H1 (cell line): ENCODE measurements at regions not wholly inside any gene's neighbourhood (a gene's known extent, or its start where the extent isn't known, plus 50 kb on each side); places are given as distances from the start of the nearest gene placed in this dataset.

Source experiments
- CTCF ChIA-PET: fragments of 300-600 bp; sonication (Branson Sonifier 250); formaldehyde crosslinking; loops from one replicate; lab custom pipeline; 2021; ENCODE audit not compliant: partially characterized antibody; lab: Charles Lee
- POLR2A ChIA-PET: fragments of 300-600 bp; sonication (Branson Sonifier 250); formaldehyde crosslinking; loops from one replicate; lab custom pipeline; 2021; ENCODE audit warnings: inconsistent platforms; ENCODE audit not compliant: partially characterized antibody; lab: Charles Lee
- DNase-seq, 2 experiments: peaks; one replicate each; pipeline versions ENCODE4 v3.0.0 to v3.0.0-alpha.2; 2010 to 2022; ENCODE audit warnings: low spot score in 2 of 2, low read depth in 1 of 2, mixed read lengths in 1 of 2
- FAIRE-seq: peaks from 2 replicates; lab custom pipeline; 2011; peaks lifted over from hg19 to GRCh38; lab: Jason Lieb, UNC
- H2AFZ ChIP-seq: 2 replicates; pipeline ENCODE4 v1.8.1; 2012; ENCODE audit warnings: low read length, inconsistent platforms
- H2AK5ac ChIP-seq: 2 replicates; pipeline ENCODE4 v1.6.1; 2013; ENCODE audit warnings: low read depth, low read length
- H2BK120ac ChIP-seq: replicated peaks from 2 replicates; pipeline ENCODE3; 2013; ENCODE audit warnings: low read depth, low read length, inconsistent platforms
- H2BK12ac ChIP-seq: 2 replicates; pipeline ENCODE4 v1.6.1; 2013; ENCODE audit warnings: low read depth, low read length
- H2BK15ac ChIP-seq: 2 replicates; pipeline ENCODE4 v1.6.1; 2013; ENCODE audit warnings: low read length
- H2BK20ac ChIP-seq: 2 replicates; pipeline ENCODE4 v1.6.1; 2013; ENCODE audit warnings: low read length
- H2BK5ac ChIP-seq: 2 replicates; pipeline ENCODE4 v1.6.1; 2013; ENCODE audit warnings: low read depth, low read length
- H3K14ac ChIP-seq: 2 replicates; pipeline ENCODE4 v1.6.1; 2013; ENCODE audit warnings: inconsistent platforms; ENCODE audit not compliant: insufficient read length
- H3K18ac ChIP-seq: 2 replicates; pipeline ENCODE4 v1.6.1; 2013; ENCODE audit warnings: low read length; ENCODE audit errors: extremely low read depth
- H3K23ac ChIP-seq: 2 replicates; pipeline ENCODE4 v1.6.1; 2013; ENCODE audit warnings: inconsistent platforms; ENCODE audit not compliant: insufficient read length
- H3K23me2 ChIP-seq: 2 replicates; pipeline ENCODE4 v1.6.1; 2013; ENCODE audit warnings: low read depth, low read length
- H3K27ac ChIP-seq: 2 replicates; pipeline ENCODE4 v1.6.1; 2011; ENCODE audit warnings: low read depth, low read length, inconsistent platforms
- H3K27me3 ChIP-seq, 4 experiments: replicated peaks in 1 of 4; 1 replicate in 1 of 4; 2 replicates in 3 of 4; pipeline versions ENCODE4 v1.6.1 to v1.8.1; 2011 to 2013; ENCODE audit warnings: low read length in 3 of 4, mild to moderate bottlenecking in 3 of 4, inconsistent platforms in 2 of 4, mixed read lengths in 2 of 4, moderate library complexity in 1 of 4; ENCODE audit not compliant: control insufficient read depth in 3 of 4, insufficient read depth in 3 of 4; ENCODE audit errors: extremely low read depth in 1 of 4
- H3K36me3 ChIP-seq, 4 experiments: 2 replicates each; pipeline versions ENCODE4 v1.6.1 to v1.8.1; 2011 to 2013; ENCODE audit warnings: mild to moderate bottlenecking in 4 of 4, low read length in 3 of 4, moderate library complexity in 2 of 4, control low read depth in 1 of 4, inconsistent platforms in 1 of 4; ENCODE audit not compliant: insufficient read depth in 4 of 4, control insufficient read depth in 2 of 4
- H3K4ac ChIP-seq: replicated peaks from 2 replicates; pipeline ENCODE3; 2013; ENCODE audit warnings: low read length, low read depth, mixed read lengths, inconsistent platforms; ENCODE audit not compliant: insufficient read length
- H3K4me1 ChIP-seq, 4 experiments: replicated peaks in 1 of 4; 1 replicate in 1 of 4; 2 replicates in 3 of 4; pipeline versions ENCODE4 v1.6.1 to v1.8.1; 2011 to 2013; ENCODE audit warnings: low read length in 3 of 4, inconsistent platforms in 2 of 4, mixed read lengths in 1 of 4; ENCODE audit not compliant: insufficient read depth in 4 of 4, control insufficient read depth in 3 of 4
- H3K4me2 ChIP-seq, 2 experiments: 2 replicates each; pipeline versions ENCODE4 v1.6.1 to v1.8.1; 2011 to 2013; ENCODE audit warnings: low read depth in 2 of 2, low read length in 2 of 2, control low read depth in 1 of 2, inconsistent platforms in 1 of 2, mild to moderate bottlenecking in 1 of 2; ENCODE audit not compliant: insufficient read depth in 1 of 2
- H3K4me3 ChIP-seq, 4 experiments: fragments of 200-600, 300-600 bp in 1 of 4; sonication (generic), shearing (Covaris generic), sonication (Bioruptor Twin) in 1 of 4; 2 replicates each; pipeline versions ENCODE4 v1.5.1 to v1.8.1; 2011 to 2016; ENCODE audit warnings: low read length in 4 of 4, low read depth in 3 of 4, control low read depth in 2 of 4, inconsistent platforms in 2 of 4, mild to moderate bottlenecking in 2 of 4, mixed read lengths in 1 of 4, moderate library complexity in 1 of 4; ENCODE audit not compliant: insufficient read depth in 2 of 4; ENCODE audit errors: extremely low read depth in 1 of 4
- H3K56ac ChIP-seq: replicated peaks from 2 replicates; pipeline ENCODE3; 2013; ENCODE audit warnings: low read depth, mild to moderate bottlenecking, mixed read lengths, low read length, inconsistent platforms; ENCODE audit not compliant: insufficient read length
- H3K79me1 ChIP-seq: 2 replicates; pipeline ENCODE4 v1.6.1; 2013; ENCODE audit warnings: low read depth, low read length, control low read depth
- H3K79me2 ChIP-seq, 2 experiments: 2 replicates each; pipeline versions ENCODE4 v1.6.1 to v1.8.1; 2012 to 2013; ENCODE audit warnings: low read length in 2 of 2, mild to moderate bottlenecking in 2 of 2, inconsistent platforms in 1 of 2; ENCODE audit not compliant: insufficient read depth in 2 of 2, control insufficient read depth in 1 of 2
- H3K9ac ChIP-seq, 4 experiments: replicated peaks in 1 of 4; 1 replicate in 1 of 4; 2 replicates in 3 of 4; pipeline versions ENCODE4 v1.6.1 to v1.8.1; 2011 to 2013; ENCODE audit warnings: low read depth in 3 of 4, low read length in 3 of 4, control low read depth in 2 of 4, mild to moderate bottlenecking in 2 of 4, moderate library complexity in 2 of 4, inconsistent platforms in 1 of 4; ENCODE audit errors: extremely low read depth in 1 of 4
- H3K9me3 ChIP-seq, 2 experiments: 2 replicates each; pipeline versions ENCODE4 v1.6.1 to v1.8.1; 2012 to 2013; ENCODE audit warnings: mild to moderate bottlenecking in 2 of 2, moderate library complexity in 2 of 2, control low read depth in 1 of 2, inconsistent platforms in 1 of 2, low read depth in 1 of 2, low read length in 1 of 2, mixed read lengths in 1 of 2; ENCODE audit not compliant: insufficient read depth in 2 of 2
- H4K20me1 ChIP-seq, 2 experiments: replicated peaks in 1 of 2; 2 replicates each; pipeline versions ENCODE3 to v1.8.1; 2011 to 2013; ENCODE audit warnings: inconsistent platforms in 2 of 2, low read length in 2 of 2, mild to moderate bottlenecking in 1 of 2; ENCODE audit not compliant: insufficient read depth in 2 of 2, control insufficient read depth in 1 of 2
- H4K5ac ChIP-seq: 2 replicates; pipeline ENCODE4 v1.6.1; 2013; ENCODE audit warnings: low read length, low read depth, mixed read lengths, inconsistent platforms; ENCODE audit not compliant: insufficient read length
- H4K8ac ChIP-seq: 2 replicates; pipeline ENCODE4 v1.8.0; 2013; ENCODE audit warnings: mild to moderate bottlenecking, moderate library complexity, low read length, inconsistent platforms; ENCODE audit not compliant: insufficient read depth; ENCODE audit errors: extremely low read depth
- H4K91ac ChIP-seq: replicated peaks from 2 replicates; pipeline ENCODE3; 2013; ENCODE audit warnings: low read length, mixed read lengths, inconsistent platforms; ENCODE audit not compliant: insufficient read length
- BRCA1 ChIP-seq: IDR thresholded peaks from 2 replicates; pipeline ENCODE4 v1.6.1; 2012; ENCODE audit warnings: low read depth, low read length, improper control_type of control experiment
- CTCF ChIP-seq, 3 experiments: IDR thresholded peaks; 1 replicate in 2 of 3; 2 replicates in 1 of 3; pipeline versions ENCODE4 v1.5.1 to v1.6.1; 2011; ENCODE audit warnings: low read length in 3 of 3, mild to moderate bottlenecking in 3 of 3, inconsistent platforms in 2 of 3, low read depth in 1 of 3, moderate library complexity in 1 of 3; ENCODE audit not compliant: insufficient read depth in 1 of 3; ENCODE audit errors: control extremely low read depth in 1 of 3
- FOSL1 ChIP-seq: IDR thresholded peaks from 2 replicates; pipeline ENCODE4 v1.6.1; 2011; ENCODE audit warnings: mild to moderate bottlenecking, low read depth, low read length, moderate library complexity; ENCODE audit not compliant: insufficient read depth
- HDAC2 ChIP-seq, 2 experiments: fragments of 300-600 bp in 1 of 2; sonication (generic) in 1 of 2; IDR thresholded peaks; 2 replicates each; pipeline ENCODE4 v1.6.1; 2011 to 2012; ENCODE audit warnings: low read depth in 2 of 2, low read length in 2 of 2, mild to moderate bottlenecking in 2 of 2, moderate library complexity in 2 of 2, borderline replicate concordance in 1 of 2, inconsistent platforms in 1 of 2
- KDM5A ChIP-seq: fragments of 200-600 bp; IDR thresholded peaks from 2 replicates; pipeline ENCODE4 v1.7.1; 2012; ENCODE audit warnings: mild to moderate bottlenecking, low read length, inconsistent platforms, mixed read lengths
- POU5F1 ChIP-seq: IDR thresholded peaks from 2 replicates; pipeline ENCODE4 v1.6.1; 2011; ENCODE audit warnings: low read depth, mild to moderate bottlenecking, low read length, moderate library complexity
- RNF2 ChIP-seq: fragments of 200-900, 300-1000 bp; sonication (generic); IDR thresholded peaks from 2 replicates; pipeline ENCODE4 v1.7.1; 2016; ENCODE audit warnings: borderline replicate concordance, low read depth, mild to moderate bottlenecking, antibody characterized with exemption, low read length; ENCODE audit not compliant: poor library complexity, severe bottlenecking; ENCODE audit errors: missing control alignments
- SAP30 ChIP-seq: fragments of 300-600 bp; sonication (generic); IDR thresholded peaks from 2 replicates; pipeline ENCODE4 v1.7.1; 2012; ENCODE audit warnings: low read length, moderate library complexity, mild to moderate bottlenecking, inconsistent platforms; ENCODE audit not compliant: insufficient read depth, insufficient replicate concordance
- WGBS, 2 experiments: shearing (Covaris generic) in 1 of 2; methylation state at CpG; one replicate each; pipeline versions ENCODE4 v1.1.6 to v1.1.7; 2013 to 2015; ENCODE audit warnings: low lambda C conversion rate in 2 of 2, mixed read lengths in 2 of 2, inconsistent platforms in 1 of 2, low coverage in 1 of 2, missing lambda C conversion rate in 1 of 2; ENCODE audit not compliant: insufficient replicate concordance in 2 of 2, insufficient coverage in 1 of 2, insufficient read length in 1 of 2; ENCODE audit errors: extremely low coverage in 1 of 2, missing lambda C conversion rate in 1 of 2; 5-methylcytosine and 5-hydroxymethylcytosine counted together

GRCh38 chr10:9222917-9223316, 1168.4 kb downstream of the GATA3 start:
- no peak for TF ChIP-seq SAP30
- no peak for TF ChIP-seq FOSL1
- TF ChIP-seq CTCF (IDR thresholded peaks at IDR 0.05; ENCODE audit: control extremely low read depth in 1 of 3, insufficient read depth in 1 of 3, low read depth in 1 of 3, low read length in 3 of 3) = no peak
- no peak for TF ChIP-seq POU5F1
- no peak for TF ChIP-seq HDAC2 (IDR thresholded peaks at IDR 0.05; ENCODE audit: borderline replicate concordance in 1 of 2, low read depth in 2 of 2, low read length in 2 of 2)
- TF ChIP-seq RNF2 = no peak
- TF ChIP-seq BRCA1 = no peak
- no peak for TF ChIP-seq KDM5A
- Histone ChIP-seq H2BK120ac (no peak overlapping the region), H2BK5ac (no peak overlapping the region), H4K91ac (no peak overlapping the region), H2BK20ac (no peak overlapping the region), H3K4me1 (peaks cover 0 to 4% (median 0%) of the 10 kb centered on the region in 4 experiments; a peak in 1 of 7 replicates), H3K36me3 (no peaks in the 10 kb centered on the region), H3K27ac (no peak overlapping the region), H4K8ac (no peak overlapping the region), H3K27me3 (no peaks in the 10 kb centered on the region), H3K4ac (no peak overlapping the region), H2AK5ac (no peak overlapping the region), H2BK12ac (no peak overlapping the region), H3K9me3 (no peaks in the 10 kb centered on the region), H2AFZ (no peak overlapping the region), H3K23me2 (no peaks in the 10 kb centered on the region), H3K79me2 (no peaks in the 10 kb centered on the region), H3K18ac (no peak overlapping the region), H3K4me2 (no peak overlapping the region), H3K9ac (no peak overlapping the region), H2BK15ac (no peak overlapping the region), H4K5ac (no peak overlapping the region), H4K20me1 (no peaks in the 10 kb centered on the region), H3K4me3 (no peak overlapping the region), H3K14ac (no peak overlapping the region), H3K23ac (no peak overlapping the region), H3K79me1 (no peaks in the 10 kb centered on the region), H3K56ac (no peak overlapping the region)
- POLR2A ChIA-PET = no interaction called here
- CTCF ChIA-PET = interaction anchor here (0.6 to 1.4 kb wide), 2 partner anchors 15 to 93 kb away, joined by 3 to 4 read pairs; no protein-coding TSS in a partner anchor
- DNase-seq (no peak), FAIRE-seq (no peak)
- 95% methylated on average over 3 of the region's 3 CpGs; no CpG with 5 or more reads in 1 of the 2 experiments for WGBS, 2 experiments
